ENCODE measurements at regions not wholly inside any gene's neighbourhood (a gene's known extent, or its start where the extent isn't known, plus 50 kb on each side); places are given as distances from the start of the nearest gene placed in this dataset.

DNA sequence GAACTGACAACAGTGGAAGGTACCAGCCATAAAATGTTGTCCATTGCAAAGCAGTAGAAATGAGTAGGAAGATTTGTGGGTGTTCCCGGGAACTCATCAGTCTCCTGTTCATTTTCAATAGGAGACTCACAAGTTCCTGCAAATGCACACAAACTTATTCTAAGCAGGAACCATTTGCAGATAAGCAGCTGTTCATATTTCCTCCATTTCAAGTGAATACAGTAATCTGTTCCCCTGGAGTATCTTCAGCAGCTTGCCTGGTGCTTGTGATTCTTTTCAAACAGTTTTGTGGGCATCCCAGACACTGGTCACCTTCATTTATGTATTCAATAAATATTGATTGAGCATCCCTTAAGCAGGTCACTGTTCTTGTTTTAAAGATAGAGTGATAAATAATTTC lies 1315.5 kb upstream of the C9orf72 start:
- ATAC-seq (no peak), DNase-seq (no peak)
- 27% methylated on average over 1 of the region's 1 CpG for WGBS (ENCODE audit: insufficient coverage, low coverage, low lambda C conversion rate, missing lambda C conversion rate)
- Histone ChIP-seq H3K9me3 (no peaks in the 10 kb centered on the region), H3K27me3 (no peaks in the 10 kb centered on the region), H3K4me3 (no peak overlapping the region), H3K4me1 (no peaks in the 10 kb centered on the region), H3K27ac (no peak overlapping the region), H3K36me3 (no peaks in the 10 kb centered on the region)
- intact Hi-C loops (cut with DNase I): no loop called here
- TF ChIP-seq POLR2A (IDR thresholded peaks at IDR 0.05): no peak
- TF ChIP-seq, protein P1, sequence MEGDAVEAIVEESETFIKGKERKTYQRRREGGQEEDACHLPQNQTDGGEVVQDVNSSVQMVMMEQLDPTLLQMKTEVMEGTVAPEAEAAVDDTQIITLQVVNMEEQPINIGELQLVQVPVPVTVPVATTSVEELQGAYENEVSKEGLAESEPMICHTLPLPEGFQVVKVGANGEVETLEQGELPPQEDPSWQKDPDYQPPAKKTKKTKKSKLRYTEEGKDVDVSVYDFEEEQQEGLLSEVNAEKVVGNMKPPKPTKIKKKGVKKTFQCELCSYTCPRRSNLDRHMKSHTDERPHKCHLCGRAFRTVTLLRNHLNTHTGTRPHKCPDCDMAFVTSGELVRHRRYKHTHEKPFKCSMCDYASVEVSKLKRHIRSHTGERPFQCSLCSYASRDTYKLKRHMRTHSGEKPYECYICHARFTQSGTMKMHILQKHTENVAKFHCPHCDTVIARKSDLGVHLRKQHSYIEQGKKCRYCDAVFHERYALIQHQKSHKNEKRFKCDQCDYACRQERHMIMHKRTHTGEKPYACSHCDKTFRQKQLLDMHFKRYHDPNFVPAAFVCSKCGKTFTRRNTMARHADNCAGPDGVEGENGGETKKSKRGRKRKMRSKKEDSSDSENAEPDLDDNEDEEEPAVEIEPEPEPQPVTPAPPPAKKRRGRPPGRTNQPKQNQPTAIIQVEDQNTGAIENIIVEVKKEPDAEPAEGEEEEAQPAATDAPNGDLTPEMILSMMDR (IDR thresholded peaks at IDR 0.05): no peak

DNA sequence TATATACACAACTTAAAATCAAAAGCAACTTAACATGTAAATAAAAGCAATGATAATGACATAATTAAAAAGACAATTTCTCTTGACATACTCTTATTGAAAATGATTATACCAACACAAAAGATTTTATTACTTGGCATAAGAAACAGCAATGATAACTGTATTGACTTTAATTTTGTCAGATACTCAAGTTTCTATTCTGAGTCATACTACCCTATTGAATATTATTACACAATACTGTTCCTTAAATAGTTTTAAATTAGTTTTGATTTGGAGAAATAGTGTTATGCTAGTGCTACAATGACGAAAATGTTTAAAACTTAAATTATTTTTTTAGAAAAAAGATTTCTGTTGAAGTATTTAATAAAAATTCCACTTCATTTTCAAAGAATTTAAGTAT lies 1319.3 kb upstream of the C9orf72 start:
- no peak for TF ChIP-seq POLR2A (IDR thresholded peaks at IDR 0.05)
- no peak for DNase-seq
- no peak overlapping the region for H3K27ac ChIP-seq
- 17% methylated on average over 1 of the region's 1 CpG for WGBS (ENCODE audit: insufficient coverage, low coverage, low lambda C conversion rate, missing lambda C conversion rate)
- no peak overlapping the region for H3K4me3 ChIP-seq
- ATAC-seq: no peak
- no peaks in the 10 kb centered on the region for H3K4me1 ChIP-seq
- H3K27me3 ChIP-seq: no peaks in the 10 kb centered on the region
- no peaks in the 10 kb centered on the region for H3K36me3 ChIP-seq
- no peaks in the 10 kb centered on the region for H3K9me3 ChIP-seq
- intact Hi-C loops (cut with DNase I): no loop called here

DNA sequence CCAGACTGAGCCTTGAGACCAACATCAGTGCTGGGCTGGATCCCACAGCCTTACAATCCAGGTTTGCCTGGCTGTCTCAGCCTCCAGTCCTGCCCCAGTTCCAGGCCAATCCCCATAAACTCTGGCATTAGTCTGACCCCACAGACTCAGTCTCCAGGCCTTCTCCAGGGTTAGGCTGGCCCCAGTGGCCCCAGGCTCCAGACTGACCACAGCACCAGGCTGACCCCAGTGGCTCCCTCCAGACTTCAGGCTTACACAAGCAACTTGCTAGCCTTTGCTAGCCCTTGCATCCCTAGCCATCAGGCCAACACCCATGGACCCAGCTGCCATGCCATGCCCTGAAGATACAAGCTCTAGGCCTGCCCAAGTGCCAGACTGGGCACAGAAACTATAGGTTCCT lies 1326.0 kb upstream of the C9orf72 start:
- DNase-seq (no peak), ATAC-seq (peak in 1 of 4 donors; percentile 31)
- Histone ChIP-seq H3K9me3 (no peaks in the 10 kb centered on the region), H3K27me3 (no peaks in the 10 kb centered on the region), H3K4me1 (no peaks in the 10 kb centered on the region), H3K36me3 (no peaks in the 10 kb centered on the region), H3K27ac (no peak overlapping the region), H3K4me3 (no peak overlapping the region)
- intact Hi-C loops (cut with DNase I): no loop called here
- no peak for TF ChIP-seq POLR2A (IDR thresholded peaks at IDR 0.05)

DNA sequence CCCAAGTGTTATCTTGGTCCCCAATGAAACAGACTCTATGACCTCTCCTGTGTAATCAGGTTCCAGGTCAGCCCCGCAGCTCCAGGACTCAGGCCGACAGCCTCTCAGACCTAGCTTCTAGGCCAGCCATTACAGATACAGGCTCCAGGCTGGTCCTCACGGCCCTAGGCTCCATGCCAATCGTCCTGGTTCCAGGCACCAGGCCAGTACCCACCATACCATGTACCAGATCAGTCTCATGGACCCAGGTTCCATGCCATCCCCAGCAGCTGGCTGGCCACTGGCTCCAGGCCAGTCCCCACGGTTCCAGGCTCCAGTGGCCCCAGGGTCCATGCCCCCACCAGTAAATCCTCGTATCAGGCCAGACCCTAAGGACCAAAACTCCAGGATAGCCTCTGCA lies 1326.6 kb upstream of the C9orf72 start:
- no peak for TF ChIP-seq POLR2A (IDR thresholded peaks at IDR 0.05)
- TF ChIP-seq, protein P1 (IDR thresholded peaks at IDR 0.05): no peak
- H3K36me3 ChIP-seq: no peaks in the 10 kb centered on the region
- no peak overlapping the region for H3K27ac ChIP-seq
- no peaks in the 10 kb centered on the region for H3K4me1 ChIP-seq
- no peaks in the 10 kb centered on the region for H3K9me3 ChIP-seq
- no peaks in the 10 kb centered on the region for H3K27me3 ChIP-seq
- H3K4me3 ChIP-seq: no peak overlapping the region
- ATAC-seq: peak in 1 of 4 donors; percentile 23
- intact Hi-C loops (cut with DNase I): no loop called here
- WGBS (ENCODE audit: insufficient coverage, low coverage, low lambda C conversion rate, missing lambda C conversion rate): 63% methylated on average over 3 of the region's 6 CpGs
- peak in 1 of 3 donors; percentile 32 for DNase-seq

DNA sequence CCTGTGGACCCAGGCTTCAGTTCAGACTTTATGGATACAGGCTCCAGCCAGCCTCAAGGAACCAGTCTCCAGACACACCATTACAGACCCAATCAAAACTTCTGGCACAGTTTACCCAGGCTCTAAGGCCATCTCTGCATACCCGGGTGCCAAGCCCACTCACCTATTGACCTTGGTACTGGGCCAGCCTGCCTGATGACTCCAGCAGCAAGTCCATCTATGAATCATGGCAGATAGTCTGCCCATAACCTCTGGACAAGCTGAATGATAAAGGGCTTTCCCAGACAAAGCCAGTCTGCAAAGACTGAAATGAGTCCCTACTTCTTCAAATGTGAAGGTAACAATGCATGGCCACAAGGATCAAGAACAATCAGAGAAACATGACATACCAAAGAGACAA lies 1327.1 kb upstream of the C9orf72 start:
- TF ChIP-seq, protein P1 (IDR thresholded peaks at IDR 0.05): no peak
- no peak for TF ChIP-seq POLR2A (IDR thresholded peaks at IDR 0.05)
- intact Hi-C loops (cut with DNase I): no loop called here
- Histone ChIP-seq H3K4me3 (no peak overlapping the region), H3K9me3 (no peaks in the 10 kb centered on the region), H3K27me3 (no peaks in the 10 kb centered on the region), H3K36me3 (no peaks in the 10 kb centered on the region), H3K4me1 (no peaks in the 10 kb centered on the region), H3K27ac (no peak overlapping the region)
- DNase-seq (no peak), ATAC-seq (no peak)
- no CpG with 5 or more reads among the region's 1 CpG for WGBS (ENCODE audit: insufficient coverage, low coverage, low lambda C conversion rate, missing lambda C conversion rate)

DNA sequence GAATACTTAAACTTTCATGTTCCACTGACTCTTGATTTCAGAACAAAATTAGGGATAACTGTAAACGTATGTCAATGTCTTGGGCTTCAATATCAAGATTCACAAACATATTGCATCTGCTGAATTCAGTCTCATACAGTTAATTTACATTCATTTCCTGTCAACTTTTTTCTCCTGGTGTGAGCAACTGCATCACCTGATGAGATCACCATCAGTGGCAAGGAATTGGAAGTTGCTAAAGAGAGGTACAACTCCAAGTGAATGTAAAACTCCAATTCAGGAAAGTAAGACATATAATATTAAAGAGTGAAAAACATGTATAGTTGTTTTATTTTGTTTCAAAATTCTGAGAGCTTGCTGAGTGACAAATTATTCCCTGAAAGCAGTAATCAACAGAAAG lies 1336.2 kb upstream of the C9orf72 start:
- no peaks in the 10 kb centered on the region for H3K9me3 ChIP-seq
- DNase-seq: no peak
- H3K4me1 ChIP-seq: no peaks in the 10 kb centered on the region
- intact Hi-C loops (cut with DNase I): no loop called here
- TF ChIP-seq, protein P1 (IDR thresholded peaks at IDR 0.05): no peak
- TF ChIP-seq POLR2A (IDR thresholded peaks at IDR 0.05): no peak
- WGBS (ENCODE audit: insufficient coverage, low coverage, low lambda C conversion rate, missing lambda C conversion rate): 26% methylated on average over 1 of the region's 1 CpG
- H3K4me3 ChIP-seq: no peak overlapping the region
- ATAC-seq: no peak
- H3K27ac ChIP-seq: no peak overlapping the region
- no peaks in the 10 kb centered on the region for H3K36me3 ChIP-seq
- no peaks in the 10 kb centered on the region for H3K27me3 ChIP-seq

Data from right lobe of liver (tissue), 6 donors.